Activated T-cell treated with anti-CD3 and anti-CD28 coated beads for 24 hours (primary cell): ENCODE measurements at regions not wholly inside any gene's neighbourhood (a gene's known extent, or its start where the extent isn't known, plus 50 kb on each side); places are given as distances from the start of the nearest gene placed in this dataset.

ENCODE experiments used
- DNase-seq: peaks from one replicate; pipeline ENCODE4 v3.0.0-alpha.2; 2020; ENCODE audit warnings: low read depth

GRCh38 chr11:19336331-19336730 is 95.6 kb upstream of the E2F8 start:
- DNase-seq = no peak

- no peak for DNase-seq
These were observed 91.7 kb upstream of the E2F8 start for GRCh38 chr11:19332476-19332875.

GRCh38 chr11:19330416-19330815 is 89.7 kb upstream of the E2F8 start:
- DNase-seq = no peak

- no peak for DNase-seq
These were observed 89.2 kb upstream of the E2F8 start for GRCh38 chr11:19329970-19330369.

GRCh38 chr11:19328586-19329311 is 88.0 kb upstream of the E2F8 start:
- no peak for DNase-seq

- DNase-seq = no peak
These were observed 86.5 kb upstream of the E2F8 start for GRCh38 chr11:19327280-19327679.

GRCh38 chr11:19326499-19326898 is 85.8 kb upstream of the E2F8 start:
- DNase-seq = no peak

- DNase-seq = no peak
These were observed 82.8 kb upstream of the E2F8 start for GRCh38 chr11:19323502-19323901.

- no peak for DNase-seq
These were observed 80.6 kb upstream of the E2F8 start for GRCh38 chr11:19321351-19321750.

- DNase-seq = no peak
These were observed 80.1 kb upstream of the E2F8 start for GRCh38 chr11:19320827-19321226.

GRCh38 chr11:19316434-19316833 is 75.7 kb upstream of the E2F8 start:
- DNase-seq = no peak

- DNase-seq = no peak
These were observed 74.8 kb upstream of the E2F8 start for GRCh38 chr11:19315511-19315910.

- no peak for DNase-seq
These were observed 72.4 kb upstream of the E2F8 start for GRCh38 chr11:19313140-19313539.

- DNase-seq = peak; percentile 16
These were observed 70.7 kb upstream of the E2F8 start for GRCh38 chr11:19311308-19312030.

GRCh38 chr11:19307498-19307897 is 66.8 kb upstream of the E2F8 start:
- DNase-seq = no peak

GRCh38 chr11:19306179-19306944 is 65.6 kb upstream of the E2F8 start:
- no peak for DNase-seq

- DNase-seq = no peak
These were observed 60.6 kb upstream of the E2F8 start for GRCh38 chr11:19301361-19301760.

GRCh38 chr11:19294444-19294843 is 53.7 kb upstream of the E2F8 start:
- no peak for DNase-seq

GRCh38 chr11:19291064-19291463 is 50.3 kb upstream of the E2F8 start:
- DNase-seq = no peak
